Suprapubic skin (tissue), 4 donors: ENCODE measurements at regions not wholly inside any gene's neighbourhood (a gene's known extent, or its start where the extent isn't known, plus 50 kb on each side); places are given as distances from the start of the nearest gene placed in this dataset.

Source experiments
- CTCF ChIP-seq, 2 donors: fragments of 200-600 bp in 1 of 2; fragments of 450-650 bp in 1 of 2; sonication (generic) in 1 of 2; IDR thresholded peaks; one replicate each; pipeline ENCODE4 v1.5.1; 2016 to 2019; ENCODE audit warnings: antibody characterized with exemption in 2 of 2, mild to moderate bottlenecking in 1 of 2, moderate library complexity in 1 of 2
- POLR2A ChIP-seq, 2 donors: fragments of 450-650 bp; IDR thresholded peaks; one replicate each; pipeline ENCODE4 v1.6.1; 2017; ENCODE audit warnings: antibody characterized with exemption in 2 of 2, mild to moderate bottlenecking in 2 of 2, moderate library complexity in 2 of 2
- POLR2AphosphoS5 ChIP-seq, 3 donors: sonication (generic); formaldehyde crosslinking; IDR thresholded peaks; one replicate each; pipeline ENCODE4 v1.6.1; 2017; ENCODE audit warnings: antibody characterized with exemption in 3 of 3

- no peak for TF ChIP-seq CTCF (IDR thresholded peaks at IDR 0.05)
- no peak for TF ChIP-seq POLR2A (IDR thresholded peaks at IDR 0.05)
- no peak for TF ChIP-seq POLR2AphosphoS5 (IDR thresholded peaks at IDR 0.05)
Measured at GRCh38 chr7:136664537-136664936, 203.9 kb upstream of the CHRM2 start.
